DMS 273 treated with DMSO at 0.1 percent for 48 hours (cell line): ENCODE measurements at regions not wholly inside any gene's neighbourhood (a gene's known extent, or its start where the extent isn't known, plus 50 kb on each side); places are given as distances from the start of the nearest gene placed in this dataset.

Experiments
- DNase-seq: peaks from one replicate; lab custom pipeline; 2025; lab: John Stamatoyannopoulos, UW

GRCh38 chr12:75836533-75836932 is 195.0 kb downstream of the PHLDA1 start:
- DNase-seq, result no peak

DNA sequence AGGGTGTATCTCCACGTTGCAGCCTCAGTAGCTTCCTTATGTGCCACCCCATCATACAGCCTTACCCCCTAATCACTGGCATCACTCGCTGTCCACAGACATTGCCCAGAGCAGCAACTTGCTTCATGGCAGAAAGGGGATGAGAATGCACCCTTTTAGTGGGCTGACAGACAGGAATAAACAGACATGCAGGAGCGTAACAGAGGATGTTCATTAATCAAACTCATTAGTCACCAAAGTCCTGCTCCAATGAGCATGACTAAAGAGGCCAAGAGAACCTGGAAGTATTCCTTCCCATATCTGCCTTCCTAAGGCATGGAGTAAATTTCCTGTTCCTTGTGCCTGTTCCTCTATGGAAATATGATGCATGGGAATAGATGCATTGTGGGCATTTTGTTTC is 197.0 kb downstream of the PHLDA1 start:
- DNase-seq, result no peak

GRCh38 chr12:75833268-75833667 is 198.3 kb downstream of the PHLDA1 start:
- DNase-seq, result no peak

- DNase-seq, result no peak
Measured at GRCh38 chr12:75831402-75831801, 200.2 kb downstream of the PHLDA1 start.

DNA sequence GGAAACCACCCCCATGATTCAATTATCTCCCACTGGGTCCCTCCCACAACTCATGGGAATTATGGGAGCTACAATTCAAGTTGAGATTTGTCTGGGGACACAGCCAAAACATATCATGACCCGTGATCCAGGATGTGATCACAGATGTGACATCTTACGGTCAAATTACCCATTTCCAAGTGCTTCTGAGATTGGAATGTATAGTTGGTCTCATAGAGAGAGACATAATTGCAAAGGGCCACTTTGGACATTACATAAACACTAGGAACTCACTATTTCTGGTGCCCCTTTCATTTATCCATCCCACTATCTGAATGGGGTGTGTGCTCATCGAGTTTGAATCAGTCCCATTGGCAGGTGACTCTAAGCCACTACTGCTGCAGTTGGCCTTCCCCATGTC is 204.5 kb downstream of the PHLDA1 start:
- DNase-seq, result no peak

DNA sequence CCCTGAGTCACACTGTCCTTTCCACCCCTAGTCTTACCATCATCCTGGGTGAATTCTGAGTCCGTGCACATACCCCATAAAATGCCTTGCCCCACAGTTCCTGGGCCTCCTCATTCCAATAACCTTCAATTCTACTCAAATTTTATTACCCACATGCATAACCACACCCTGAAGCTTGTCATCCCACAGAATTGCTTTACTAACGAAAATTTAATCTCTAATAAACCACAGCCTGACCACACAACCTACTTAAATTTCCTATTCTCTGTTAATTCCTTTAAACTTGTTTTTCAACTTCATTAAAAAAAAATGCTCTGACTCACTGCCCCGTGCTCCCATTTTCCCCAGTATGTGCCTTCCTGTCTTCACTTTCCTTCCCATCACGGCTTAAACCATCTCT is 205.9 kb downstream of the PHLDA1 start:
- no peak for DNase-seq

GRCh38 chr12:75823475-75823874 is 208.1 kb downstream of the PHLDA1 start:
- DNase-seq, result no peak

- DNase-seq, result no peak
Measured at GRCh38 chr12:75822416-75822815, 209.2 kb downstream of the PHLDA1 start.

DNA sequence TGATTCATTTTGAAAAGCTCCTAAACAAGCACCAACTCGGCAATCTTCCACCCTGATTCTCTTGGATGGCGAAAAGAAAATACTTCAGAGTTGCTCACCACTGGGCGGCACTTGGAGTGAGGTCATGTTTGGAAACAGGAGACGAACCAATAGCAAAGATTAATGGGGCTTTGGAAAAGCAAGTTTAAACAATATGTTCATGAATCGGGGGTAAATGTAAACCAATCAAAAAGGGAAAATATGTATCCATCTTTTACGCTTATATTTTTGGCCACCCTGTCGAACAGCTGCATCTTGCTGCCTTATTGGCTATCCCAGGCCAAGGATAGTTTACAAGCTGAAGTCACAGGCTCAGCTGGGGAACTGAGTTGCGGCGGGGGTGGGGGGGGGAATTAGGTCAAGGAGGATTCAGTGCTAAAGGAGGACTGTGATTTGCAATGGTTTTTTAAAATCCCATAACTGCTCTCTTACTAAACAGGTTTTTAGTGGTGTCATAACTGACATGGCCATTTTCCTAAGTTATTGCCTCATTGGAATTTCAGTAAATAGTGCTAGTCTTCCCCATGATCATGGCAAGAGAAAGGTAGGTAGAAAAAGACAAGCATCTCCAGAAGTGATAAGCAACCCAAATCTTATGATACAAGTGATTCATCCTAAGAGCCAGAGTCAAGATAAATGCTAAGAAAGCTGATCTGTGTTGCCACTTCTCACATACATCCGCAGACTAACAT is 210.6 kb downstream of the PHLDA1 start:
- no peak for DNase-seq

- DNase-seq, result no peak
Measured at GRCh38 chr12:75820071-75820470, 211.5 kb downstream of the PHLDA1 start.

GRCh38 chr12:75819512-75819911 is 212.1 kb downstream of the PHLDA1 start:
- no peak for DNase-seq

DNA sequence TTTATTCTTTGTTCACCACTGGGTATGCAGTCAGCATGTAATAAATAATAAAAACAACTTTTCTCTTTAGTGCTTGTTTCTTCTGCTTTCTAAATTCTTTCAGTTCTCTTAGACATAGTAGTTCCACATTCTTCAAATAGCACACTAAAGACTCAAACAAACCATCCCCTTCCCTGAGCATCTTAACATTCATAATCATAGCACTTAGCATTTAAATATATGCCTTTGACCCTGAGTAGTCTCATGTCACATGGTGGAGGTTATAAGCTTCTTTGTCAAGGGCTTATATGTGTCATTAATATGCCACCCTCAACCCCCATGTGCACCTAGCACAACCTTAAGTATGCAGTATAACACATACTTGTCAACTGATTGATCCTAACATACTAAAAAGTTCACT is 212.7 kb downstream of the PHLDA1 start:
- no peak for DNase-seq

DNA sequence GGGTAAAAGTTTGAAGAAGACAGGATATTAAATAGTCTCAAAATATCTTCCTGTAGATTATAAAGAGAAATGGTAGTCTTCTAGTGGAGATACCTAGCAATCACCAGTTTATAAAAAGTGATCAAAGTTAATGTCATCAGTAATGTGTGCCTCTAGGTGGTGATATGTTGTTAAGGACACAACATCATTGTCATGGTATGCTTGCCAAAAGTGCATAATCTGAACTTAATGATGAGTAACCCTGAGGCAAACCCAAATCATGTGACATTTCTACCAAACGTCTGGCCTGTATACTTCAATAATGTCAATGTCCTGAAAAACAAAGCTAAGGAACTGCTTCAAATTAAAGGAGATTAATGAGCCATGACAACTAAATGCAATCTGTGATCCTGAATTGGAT is 214.7 kb downstream of the PHLDA1 start:
- DNase-seq, result no peak

- DNase-seq, result no peak
Measured at GRCh38 chr12:75815756-75816155, 215.8 kb downstream of the PHLDA1 start.

- no peak for DNase-seq
Measured at GRCh38 chr12:75814851-75815754, 216.5 kb downstream of the PHLDA1 start.

- DNase-seq, result peak; percentile 62
Measured at GRCh38 chr12:75813072-75813471, 218.5 kb downstream of the PHLDA1 start.

GRCh38 chr12:75812271-75813018 is 219.1 kb downstream of the PHLDA1 start:
- DNase-seq, result peak; percentile 56

GRCh38 chr12:75809746-75810145 is 221.8 kb downstream of the PHLDA1 start:
- no peak for DNase-seq

GRCh38 chr12:75807494-75807893 is 224.1 kb downstream of the PHLDA1 start:
- no peak for DNase-seq

DNA sequence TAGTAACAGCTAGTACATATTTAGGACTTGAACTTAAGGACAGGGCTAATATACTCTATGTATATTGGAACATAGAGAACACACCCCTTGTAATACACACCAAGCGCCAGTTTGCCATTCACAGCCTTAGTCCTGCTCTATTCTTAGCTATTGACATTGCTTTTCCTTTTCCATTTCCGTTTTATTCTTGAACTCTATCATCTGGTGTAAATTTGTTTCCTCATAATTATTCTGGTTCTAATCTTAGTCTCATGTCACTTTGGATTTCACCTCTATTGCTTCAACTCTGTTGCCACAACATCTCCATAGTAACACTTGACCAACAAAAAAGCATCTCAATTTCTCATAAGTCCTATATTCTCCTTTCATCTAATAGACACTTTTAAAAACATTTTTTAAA is 225.7 kb downstream of the PHLDA1 start:
- DNase-seq, result no peak

DNA sequence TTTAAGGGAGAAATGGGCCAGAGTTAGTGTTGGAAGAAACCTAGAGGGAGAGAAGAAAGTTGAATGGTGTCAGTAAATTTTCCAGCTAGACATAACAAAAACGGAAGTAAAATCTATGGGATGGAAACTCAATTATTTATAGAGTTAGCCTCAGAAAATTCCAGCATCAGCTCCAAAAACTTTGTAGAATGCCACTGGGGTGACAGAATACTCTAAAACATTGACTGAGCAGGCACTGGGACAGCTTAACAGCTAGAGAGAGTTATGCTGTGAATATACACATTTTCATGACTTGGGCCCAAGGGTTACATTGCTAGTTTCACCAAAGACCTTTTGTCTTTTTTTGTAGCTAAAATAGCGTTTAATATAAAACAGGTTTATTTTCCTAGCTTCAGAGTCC is 226.3 kb downstream of the PHLDA1 start:
- no peak for DNase-seq

DNA sequence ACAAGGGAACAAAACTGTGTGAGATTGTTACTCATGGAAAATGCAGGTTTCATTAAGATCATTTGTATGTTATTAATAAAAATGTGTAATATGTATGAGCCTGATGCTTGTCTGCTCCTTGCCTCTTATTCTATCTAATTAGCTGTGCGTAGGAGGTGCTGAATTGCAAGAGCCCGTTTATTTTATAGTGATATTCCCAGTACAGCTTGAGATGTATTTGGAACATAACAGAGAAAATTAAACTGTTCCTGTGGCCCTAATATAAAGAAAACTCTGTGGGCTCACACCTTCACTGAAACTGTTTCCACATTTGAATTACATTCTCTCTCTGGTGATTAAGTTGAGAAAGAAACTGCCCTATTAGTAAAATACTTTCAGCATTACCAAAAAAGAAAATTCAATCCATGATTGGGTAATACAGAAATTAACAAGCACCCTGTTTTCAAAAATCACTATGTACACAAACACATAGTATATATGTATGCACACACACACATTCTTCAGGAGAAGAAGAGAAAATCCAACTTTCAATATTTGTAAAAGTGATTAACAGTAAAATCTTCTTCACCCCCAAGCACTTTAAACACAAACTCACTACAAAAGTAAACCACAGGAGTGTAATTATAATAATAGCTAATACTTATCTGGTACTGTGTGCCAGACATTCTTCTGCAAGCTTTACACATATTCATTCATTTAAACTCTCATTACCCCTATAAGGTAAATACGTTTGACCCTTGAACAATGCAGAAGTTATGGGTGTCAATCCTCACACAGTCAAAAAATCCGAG is 233.2 kb downstream of the PHLDA1 start:
- no peak for DNase-seq
